ENCODE measurements at regions not wholly inside any gene's neighbourhood (a gene's known extent, or its start where the extent isn't known, plus 50 kb on each side); places are given as distances from the start of the nearest gene placed in this dataset.

GRCh38 chr22:47376901-47377505, 614.6 kb downstream of the TBC1D22A start:
- H3K4me3 ChIP-seq, result no peak overlapping the region
- H3K4me1 ChIP-seq (ENCODE audit: insufficient read depth), result no peaks in the 10 kb centered on the region
- DNase-seq, result no peak
- no peaks in the 10 kb centered on the region for H3K9me2 ChIP-seq (ENCODE audit: insufficient read depth)
- H3K9me3 ChIP-seq (ENCODE audit: low read depth), result no peaks in the 10 kb centered on the region
- H3K27me3 ChIP-seq (replicated peaks; ENCODE audit: insufficient read depth), result peaks cover 6% of the 10 kb centered on the region
- TF ChIP-seq EZH2phosphoT487 (IDR thresholded peaks at IDR 0.05; ENCODE audit: insufficient read depth, low read depth) (no peak), EZH2 (IDR thresholded peaks at IDR 0.05; ENCODE audit: insufficient read depth, poor library complexity, severe bottlenecking) (no peak)
- in situ Hi-C loops (cut with MboI), result no loop called here
- H3K36me3 ChIP-seq (ENCODE audit: low read depth), result no peaks in the 10 kb centered on the region
- no peak overlapping the region for H3K27ac ChIP-seq
- no peak overlapping the region for H3K9ac ChIP-seq
- H2AFZ ChIP-seq, result no peak overlapping the region
- no peaks in the 10 kb centered on the region for H3K79me2 ChIP-seq (ENCODE audit: insufficient read depth)
- 6 to 13% methylated on average over 11 of the region's 11 CpGs for WGBS, 2 experiments (ENCODE audit: low coverage in 1 of 2, low lambda C conversion rate in 2 of 2, missing lambda C conversion rate in 2 of 2)
- H3K4me2 ChIP-seq (ENCODE audit: unreplicated experiment), result no peak overlapping the region
- H3F3A ChIP-seq (ENCODE audit: insufficient read depth), result no peaks in the 10 kb centered on the region
- H4K20me1 ChIP-seq (ENCODE audit: insufficient read depth), result no peaks in the 10 kb centered on the region

- no peak overlapping the region for H3K9ac ChIP-seq
- H3K4me2 ChIP-seq (ENCODE audit: unreplicated experiment), result no peak overlapping the region
- H3K4me3 ChIP-seq, result no peak overlapping the region
- no peak overlapping the region for H3K27ac ChIP-seq
- H3F3A ChIP-seq (ENCODE audit: insufficient read depth), result no peaks in the 10 kb centered on the region
- no peaks in the 10 kb centered on the region for H3K9me2 ChIP-seq (ENCODE audit: insufficient read depth)
- H3K79me2 ChIP-seq (ENCODE audit: insufficient read depth), result no peaks in the 10 kb centered on the region
- WGBS, 2 experiments (ENCODE audit: low coverage in 1 of 2, low lambda C conversion rate in 2 of 2, missing lambda C conversion rate in 2 of 2), result 22 to 30% methylated on average over 7 of the region's 7 CpGs
- peaks cover 6% of the 10 kb centered on the region for H3K27me3 ChIP-seq (replicated peaks; ENCODE audit: insufficient read depth)
- in situ Hi-C loops (cut with MboI), result no loop called here
- no peak for TF ChIP-seq EZH2phosphoT487 (IDR thresholded peaks at IDR 0.05; ENCODE audit: insufficient read depth, low read depth)
- TF ChIP-seq EZH2 (IDR thresholded peaks at IDR 0.05; ENCODE audit: insufficient read depth, poor library complexity, severe bottlenecking), result no peak
- H3K4me1 ChIP-seq (ENCODE audit: insufficient read depth), result no peaks in the 10 kb centered on the region
- H2AFZ ChIP-seq, result no peak overlapping the region
- no peaks in the 10 kb centered on the region for H3K9me3 ChIP-seq (ENCODE audit: low read depth)
- no peak for DNase-seq
- H4K20me1 ChIP-seq (ENCODE audit: insufficient read depth), result no peaks in the 10 kb centered on the region
- H3K36me3 ChIP-seq (ENCODE audit: low read depth), result no peaks in the 10 kb centered on the region
Observed at GRCh38 chr22:47376322-47376700, 613.9 kb downstream of the TBC1D22A start.

GRCh38 chr22:47375621-47376321, 613.3 kb downstream of the TBC1D22A start:
- Histone ChIP-seq H4K20me1 (ENCODE audit: insufficient read depth) (no peaks in the 10 kb centered on the region), H3K4me2 (ENCODE audit: unreplicated experiment) (no peak overlapping the region), H3K79me2 (ENCODE audit: insufficient read depth) (no peaks in the 10 kb centered on the region), H3K4me1 (ENCODE audit: insufficient read depth) (no peaks in the 10 kb centered on the region), H3K4me3 (no peak overlapping the region), H3K27ac (no peak overlapping the region), H3K9ac (no peak overlapping the region), H3K9me3 (ENCODE audit: low read depth) (no peaks in the 10 kb centered on the region), H3K36me3 (ENCODE audit: low read depth) (no peaks in the 10 kb centered on the region), H3K27me3 (replicated peaks; ENCODE audit: insufficient read depth) (peaks cover 6% of the 10 kb centered on the region), H3K9me2 (ENCODE audit: insufficient read depth) (no peaks in the 10 kb centered on the region), H3F3A (ENCODE audit: insufficient read depth) (no peaks in the 10 kb centered on the region), H2AFZ (no peak overlapping the region)
- TF ChIP-seq EZH2 (IDR thresholded peaks at IDR 0.05; ENCODE audit: insufficient read depth, poor library complexity, severe bottlenecking), result no peak
- no peak for TF ChIP-seq EZH2phosphoT487 (IDR thresholded peaks at IDR 0.05; ENCODE audit: insufficient read depth, low read depth)
- WGBS, 2 experiments (ENCODE audit: low coverage in 1 of 2, low lambda C conversion rate in 2 of 2, missing lambda C conversion rate in 2 of 2), result 52 to 65% methylated on average over 24 to 25 of the region's 25 CpGs
- in situ Hi-C loops (cut with MboI), result no loop called here
- no peak for DNase-seq

GRCh38 chr22:47374901-47375575, 612.6 kb downstream of the TBC1D22A start:
- Histone ChIP-seq H3K9me3 (ENCODE audit: low read depth) (no peaks in the 10 kb centered on the region), H4K20me1 (ENCODE audit: insufficient read depth) (no peaks in the 10 kb centered on the region), H3F3A (ENCODE audit: insufficient read depth) (no peaks in the 10 kb centered on the region), H3K4me2 (ENCODE audit: unreplicated experiment) (no peak overlapping the region), H3K9ac (no peak overlapping the region), H3K27ac (no peak overlapping the region), H3K36me3 (ENCODE audit: low read depth) (no peaks in the 10 kb centered on the region), H3K79me2 (ENCODE audit: insufficient read depth) (no peaks in the 10 kb centered on the region), H3K4me1 (ENCODE audit: insufficient read depth) (no peaks in the 10 kb centered on the region), H2AFZ (no peak overlapping the region), H3K9me2 (ENCODE audit: insufficient read depth) (no peaks in the 10 kb centered on the region), H3K4me3 (no peak overlapping the region), H3K27me3 (replicated peaks; ENCODE audit: insufficient read depth) (peaks cover 6% of the 10 kb centered on the region)
- TF ChIP-seq EZH2 (IDR thresholded peaks at IDR 0.05; ENCODE audit: insufficient read depth, poor library complexity, severe bottlenecking) (no peak), EZH2phosphoT487 (IDR thresholded peaks at IDR 0.05; ENCODE audit: insufficient read depth, low read depth) (no peak)
- in situ Hi-C loops (cut with MboI), result no loop called here
- no peak for DNase-seq
- 50 to 54% methylated on average over 17 to 18 of the region's 18 CpGs for WGBS, 2 experiments (ENCODE audit: low coverage in 1 of 2, low lambda C conversion rate in 2 of 2, missing lambda C conversion rate in 2 of 2)
